Activated CD8-positive, alpha-beta T cell treated with anti-CD3 and anti-CD28 coated beads, Interleukin-2, amount 10 ng/mL, durations not matched to agents 7 days and 5 days (primary cell): ENCODE measurements at regions not wholly inside any gene's neighbourhood (a gene's known extent, or its start where the extent isn't known, plus 50 kb on each side); places are given as distances from the start of the nearest gene placed in this dataset.

ENCODE experiments used
- ATAC-seq: fragments of 150-1000 bp; cut with Tn5 transposase; one replicate; pipeline ENCODE4 v1.10.0; 2021; ENCODE audit warnings: moderate library complexity
- CTCF ChIA-PET: fragments of 350-600 bp; sonication (Branson Sonifier 250); formaldehyde crosslinking; loops from one replicate; lab custom pipeline; 2021; ENCODE audit warnings: antibody characterized with exemption; lab: Charles Lee
- POLR2A ChIA-PET: fragments of 350-600 bp; sonication (Branson Sonifier 250); formaldehyde crosslinking; loops from one replicate; lab custom pipeline; 2021; ENCODE audit warnings: antibody characterized with exemption; lab: Charles Lee
- DNase-seq: peaks from one replicate; pipeline ENCODE4 v3.0.0-alpha.2; 2020
- H3K27ac Mint-ChIP-seq: one replicate; pipeline ENCODE4 v1.8.0; 2021; ENCODE audit warnings: mild to moderate bottlenecking, mixed read lengths
- H3K27me3 Mint-ChIP-seq: one replicate; pipeline ENCODE4 v1.8.0; 2021; ENCODE audit warnings: low read depth, mixed read lengths
- H3K36me3 Mint-ChIP-seq: one replicate; pipeline ENCODE4 v1.8.0; 2021; ENCODE audit warnings: low read depth, mixed read lengths
- H3K4me1 Mint-ChIP-seq: one replicate; pipeline ENCODE4 v1.8.0; 2021; ENCODE audit warnings: low read depth, mixed read lengths
- H3K4me3 Mint-ChIP-seq: one replicate; pipeline ENCODE4 v1.8.0; 2021; ENCODE audit warnings: mild to moderate bottlenecking, mixed read lengths
- H3K9me3 Mint-ChIP-seq: one replicate; pipeline ENCODE4 v1.8.0; 2022; ENCODE audit warnings: mixed read lengths; ENCODE audit not compliant: insufficient read depth

DNA sequence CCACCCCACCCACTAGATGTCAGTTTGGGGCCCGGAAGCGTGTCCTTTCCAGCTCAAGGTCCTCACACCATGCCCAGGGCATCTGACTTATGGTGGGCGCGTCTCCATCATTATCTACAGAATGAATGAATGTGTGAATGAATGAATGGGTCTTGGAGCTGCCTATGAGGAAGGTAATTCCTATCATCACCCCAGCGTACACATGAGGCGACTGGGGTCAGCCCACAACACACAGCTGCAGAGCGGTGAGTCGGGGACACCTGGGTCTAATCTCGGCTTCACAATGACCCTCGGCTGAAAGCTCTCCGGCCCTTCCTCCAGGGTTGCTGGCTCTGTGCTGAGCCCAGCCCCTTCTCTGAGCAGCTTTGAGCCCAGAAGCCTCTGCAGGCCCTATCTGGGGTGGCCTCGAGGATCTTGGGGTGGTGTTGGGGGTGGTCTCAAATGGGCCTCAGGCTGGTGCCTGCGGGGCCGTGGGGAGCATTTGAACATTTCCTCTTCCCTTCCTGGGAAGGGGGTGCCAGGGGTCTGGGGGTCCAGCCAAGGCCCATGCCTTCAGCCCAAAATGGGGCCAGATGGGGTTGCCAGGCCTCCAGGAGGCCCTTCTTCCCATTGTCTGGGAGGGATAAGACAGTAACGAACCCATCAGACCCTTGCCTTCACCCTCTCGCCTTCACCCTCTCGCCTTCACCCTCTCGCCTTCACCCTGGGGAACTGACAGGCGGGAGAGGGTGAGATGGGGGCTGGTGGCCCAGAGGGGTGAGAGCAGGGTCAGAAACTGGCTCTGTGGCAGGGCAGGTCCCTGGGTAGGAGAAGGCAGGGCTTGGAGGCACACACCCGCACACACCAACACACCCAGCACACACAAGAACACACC is 82.4 kb downstream of the MYEOV start:
- DNase-seq (no peak), ATAC-seq (no peak)
- ChIA-PET POLR2A (no interaction called here), CTCF (no interaction called here)
- Mint-ChIP-seq H3K4me3 (no peak overlapping the region), H3K27ac (no peak overlapping the region), H3K4me1 (no peaks in the 10 kb centered on the region), H3K9me3 (no peaks in the 10 kb centered on the region), H3K36me3 (no peaks in the 10 kb centered on the region), H3K27me3 (no peaks in the 10 kb centered on the region)

DNA sequence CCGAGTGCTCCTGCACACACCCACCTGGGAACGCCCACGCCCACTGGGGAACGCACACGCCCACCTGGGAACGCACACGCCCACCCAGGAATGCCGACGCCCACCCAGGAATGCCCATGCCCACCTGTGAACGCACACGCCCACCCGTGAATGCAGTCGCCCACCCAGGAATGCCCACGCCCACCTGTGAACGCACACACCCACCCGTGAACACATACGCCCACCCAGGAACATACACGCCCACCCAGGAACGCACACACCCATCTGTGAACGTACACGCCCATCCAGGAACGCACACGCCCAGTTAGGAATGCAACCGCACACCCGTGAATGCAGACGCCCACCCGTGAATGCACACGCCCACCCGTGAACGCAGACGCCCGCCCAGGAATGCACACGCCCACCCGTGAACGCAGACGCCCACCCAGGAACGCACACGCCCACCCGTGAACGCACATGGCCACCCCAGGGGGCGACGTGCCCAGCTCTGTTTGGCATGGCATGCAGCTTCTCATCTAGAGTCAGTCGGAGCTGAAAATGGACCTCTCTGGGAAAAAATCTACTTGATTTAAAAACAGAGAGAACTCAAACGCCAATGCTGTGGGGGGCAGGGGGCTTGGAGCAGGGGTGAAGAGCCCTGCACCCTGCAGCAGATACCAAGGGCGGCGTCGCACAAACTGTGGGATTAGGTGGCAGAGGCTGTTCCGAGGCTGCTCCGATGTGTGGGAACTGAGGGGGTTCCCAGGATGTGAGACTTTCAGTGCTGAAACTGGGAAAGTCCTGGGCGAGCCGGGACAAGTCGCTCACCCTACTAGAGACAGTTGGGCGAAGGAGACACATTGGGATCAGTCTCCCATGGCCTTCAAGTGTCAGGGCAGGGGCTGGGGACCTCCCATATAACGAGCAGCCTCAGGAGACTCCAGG is 83.3 kb downstream of the MYEOV start:
- Mint-ChIP-seq H3K27me3 (no peaks in the 10 kb centered on the region), H3K9me3 (no peaks in the 10 kb centered on the region), H3K36me3 (no peaks in the 10 kb centered on the region), H3K4me3 (no peak overlapping the region), H3K27ac (no peak overlapping the region), H3K4me1 (no peaks in the 10 kb centered on the region)
- DNase-seq, result no peak
- CTCF ChIA-PET, result no interaction called here
- POLR2A ChIA-PET, result no interaction called here
- ATAC-seq, result no peak

DNA sequence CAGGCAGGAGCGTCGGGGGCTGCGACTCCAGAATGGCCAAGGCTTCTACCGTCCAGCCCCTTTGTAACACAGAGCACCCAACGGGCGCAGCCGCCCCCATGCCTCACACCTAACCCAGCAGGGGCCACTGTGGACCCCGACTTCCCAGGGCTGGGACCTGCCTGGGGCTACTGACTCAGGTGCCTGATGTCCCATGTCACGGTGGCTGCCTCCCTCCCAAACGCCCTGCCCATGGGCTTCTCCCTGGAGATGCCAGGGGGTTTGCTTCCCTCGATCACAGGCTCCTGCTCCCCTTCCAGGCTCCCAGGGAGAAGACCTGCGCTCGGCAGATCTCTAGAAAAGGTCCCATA is 84.0 kb downstream of the MYEOV start:
- DNase-seq, result no peak
- Mint-ChIP-seq H3K4me1 (no peaks in the 10 kb centered on the region), H3K36me3 (no peaks in the 10 kb centered on the region), H3K27me3 (no peaks in the 10 kb centered on the region), H3K27ac (no peak overlapping the region), H3K9me3 (no peaks in the 10 kb centered on the region), H3K4me3 (no peak overlapping the region)
- ChIA-PET CTCF (no interaction called here), POLR2A (no interaction called here)
- ATAC-seq, result no peak

DNA sequence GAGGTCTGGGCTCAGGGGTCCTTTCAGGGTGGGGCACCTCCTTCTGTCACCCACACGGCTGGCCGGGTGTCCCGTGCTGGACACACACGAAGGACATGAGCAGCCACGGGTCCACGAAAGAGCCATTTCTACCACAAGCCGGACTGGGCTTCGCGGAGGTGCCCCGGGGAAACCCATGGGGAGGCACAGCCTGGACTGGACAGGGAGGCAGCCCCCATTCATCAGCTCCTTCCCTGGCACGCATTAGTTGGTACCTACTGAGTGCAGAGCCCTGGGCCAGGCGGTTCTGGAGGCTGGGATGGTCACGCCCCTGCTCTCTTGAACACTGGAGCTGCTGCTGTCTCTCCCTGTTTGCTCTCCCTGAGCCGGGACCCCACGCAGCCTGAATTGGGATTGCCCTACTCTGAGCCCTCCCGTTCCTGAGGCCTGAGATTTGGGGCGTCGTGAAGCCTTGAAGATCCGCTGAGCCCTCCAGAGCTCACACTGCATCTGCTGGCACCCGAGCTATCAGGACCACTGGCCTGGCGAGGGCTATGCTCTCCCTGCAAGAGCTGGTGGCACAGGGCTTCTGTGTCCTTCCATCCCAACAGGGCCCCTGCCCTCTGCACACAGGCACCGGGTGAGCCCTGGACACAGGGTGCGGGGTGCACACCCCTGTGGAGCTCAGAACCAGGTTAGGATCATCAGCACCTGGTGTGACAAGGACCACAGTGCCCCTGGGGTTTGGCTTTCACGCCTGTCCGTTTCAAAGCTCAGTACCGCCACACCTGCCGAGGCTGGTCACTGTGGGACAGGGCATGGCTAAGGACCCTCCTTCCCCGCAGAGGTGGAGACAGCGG is 84.6 kb downstream of the MYEOV start:
- Mint-ChIP-seq H3K4me3 (no peak overlapping the region), H3K4me1 (no peaks in the 10 kb centered on the region), H3K36me3 (no peaks in the 10 kb centered on the region), H3K27me3 (no peaks in the 10 kb centered on the region), H3K27ac (peak overlapping the region; percentile 10), H3K9me3 (no peaks in the 10 kb centered on the region)
- POLR2A ChIA-PET, result no interaction called here
- CTCF ChIA-PET, result no interaction called here
- DNase-seq, result no peak
- ATAC-seq, result no peak

DNA sequence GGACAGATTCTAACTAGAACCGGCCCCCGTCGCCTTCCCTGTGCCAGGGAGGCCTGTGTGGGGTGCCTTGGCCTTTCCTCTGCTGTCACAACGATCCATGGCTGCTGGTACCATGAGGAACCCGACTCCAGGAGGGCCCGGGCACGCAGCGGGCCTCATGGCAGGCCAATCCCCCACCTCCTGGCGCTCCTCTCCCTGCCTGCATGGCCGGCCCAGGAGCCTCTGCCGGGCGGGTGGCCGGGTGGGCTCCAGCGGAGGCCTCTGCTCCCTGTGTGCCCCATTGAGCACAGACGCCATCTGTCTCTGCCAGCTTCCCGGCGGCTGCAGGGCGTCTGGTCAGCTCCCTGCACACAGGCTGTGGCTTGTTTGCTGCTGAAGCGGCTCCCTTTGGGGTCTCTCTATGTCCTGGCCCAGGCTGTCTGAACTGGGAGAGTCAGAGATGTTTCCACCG is 86.5 kb downstream of the MYEOV start:
- Mint-ChIP-seq H3K27me3 (no peaks in the 10 kb centered on the region), H3K4me1 (no peaks in the 10 kb centered on the region), H3K36me3 (no peaks in the 10 kb centered on the region), H3K4me3 (no peak overlapping the region), H3K9me3 (no peaks in the 10 kb centered on the region), H3K27ac (no peak overlapping the region)
- POLR2A ChIA-PET, result no interaction called here
- no peak for DNase-seq
- no peak for ATAC-seq
- CTCF ChIA-PET, result interaction anchor here (1.5 kb wide), 1 partner anchor 88 kb away, joined by 3 read pairs; no protein-coding TSS in a partner anchor

DNA sequence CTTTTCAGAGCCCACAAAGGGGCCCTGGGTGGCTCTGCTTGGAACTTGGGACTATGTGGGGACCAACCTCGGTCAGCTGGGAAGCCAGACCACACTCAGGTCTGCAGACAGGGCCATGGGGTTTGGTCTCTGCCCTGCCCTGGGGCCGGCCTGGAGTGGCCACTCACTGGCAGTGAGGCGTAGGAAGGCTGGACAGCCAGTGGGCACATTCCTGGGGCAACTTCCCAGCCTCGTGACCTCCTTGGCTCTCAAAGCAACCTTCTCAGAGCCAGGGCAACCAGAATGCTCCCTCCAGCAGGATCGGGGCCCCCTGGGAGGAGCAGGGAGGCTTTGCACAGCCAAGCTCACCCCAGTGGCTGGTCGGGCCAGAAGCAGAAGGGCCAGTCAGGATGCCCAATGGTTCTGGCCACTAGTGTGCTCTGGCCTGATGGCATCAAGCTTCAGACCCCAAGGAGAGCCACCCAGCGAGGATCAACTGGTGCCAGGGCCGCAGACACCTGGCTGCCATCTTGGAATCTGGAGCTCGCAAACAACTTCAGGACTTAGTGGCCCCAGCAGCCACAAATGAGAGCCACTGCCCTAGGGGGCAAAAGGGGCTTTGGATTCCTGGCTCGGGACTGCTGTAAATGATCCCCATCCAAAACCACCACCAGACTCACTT is 87.1 kb downstream of the MYEOV start:
- DNase-seq, result no peak
- Mint-ChIP-seq H3K27ac (no peak overlapping the region), H3K4me1 (no peaks in the 10 kb centered on the region), H3K27me3 (no peaks in the 10 kb centered on the region), H3K36me3 (no peaks in the 10 kb centered on the region), H3K9me3 (no peaks in the 10 kb centered on the region), H3K4me3 (no peak overlapping the region)
- CTCF ChIA-PET, result interaction anchor here (1.5 kb wide), 1 partner anchor 88 kb away, joined by 3 read pairs; no protein-coding TSS in a partner anchor
- POLR2A ChIA-PET, result interaction anchor here (0.6 to 1.1 kb wide), 2 partner anchors 70 to 331 kb away, joined by 3 to 4 read pairs; no protein-coding TSS in a partner anchor
- no peak for ATAC-seq

DNA sequence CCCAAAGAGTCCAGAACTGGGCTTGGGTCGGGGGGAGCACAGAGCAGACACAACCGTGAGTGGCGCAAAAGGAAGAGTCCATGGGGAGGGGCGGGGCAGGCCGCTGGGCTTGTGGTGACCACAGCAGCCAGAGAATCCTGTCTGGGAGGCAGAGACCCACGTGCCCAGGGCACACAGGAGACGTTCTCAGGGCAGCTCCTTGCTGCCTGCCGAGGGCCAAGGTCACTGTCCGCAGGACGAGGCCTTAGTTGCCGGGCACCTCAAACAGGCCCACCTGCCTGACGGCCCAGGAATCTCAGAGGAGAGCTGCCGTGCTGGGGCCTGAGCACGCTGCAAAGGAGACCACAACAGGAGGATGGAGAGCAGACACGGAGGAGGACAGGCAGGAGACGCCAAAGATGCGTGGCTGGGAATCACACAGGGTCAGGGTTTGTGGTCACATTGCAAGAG is 87.8 kb downstream of the MYEOV start:
- Mint-ChIP-seq H3K4me3 (no peak overlapping the region), H3K27ac (peak overlapping the region; percentile 34), H3K9me3 (no peaks in the 10 kb centered on the region), H3K36me3 (no peaks in the 10 kb centered on the region), H3K4me1 (no peaks in the 10 kb centered on the region), H3K27me3 (no peaks in the 10 kb centered on the region)
- CTCF ChIA-PET, result interaction anchor here (1.5 kb wide), 1 partner anchor 89 kb away, joined by 3 read pairs; no protein-coding TSS in a partner anchor
- POLR2A ChIA-PET, result interaction anchor here (0.6 to 1.1 kb wide), 2 partner anchors 70 to 332 kb away, joined by 3 to 4 read pairs; no protein-coding TSS in a partner anchor
- ATAC-seq (no peak), DNase-seq (no peak)

DNA sequence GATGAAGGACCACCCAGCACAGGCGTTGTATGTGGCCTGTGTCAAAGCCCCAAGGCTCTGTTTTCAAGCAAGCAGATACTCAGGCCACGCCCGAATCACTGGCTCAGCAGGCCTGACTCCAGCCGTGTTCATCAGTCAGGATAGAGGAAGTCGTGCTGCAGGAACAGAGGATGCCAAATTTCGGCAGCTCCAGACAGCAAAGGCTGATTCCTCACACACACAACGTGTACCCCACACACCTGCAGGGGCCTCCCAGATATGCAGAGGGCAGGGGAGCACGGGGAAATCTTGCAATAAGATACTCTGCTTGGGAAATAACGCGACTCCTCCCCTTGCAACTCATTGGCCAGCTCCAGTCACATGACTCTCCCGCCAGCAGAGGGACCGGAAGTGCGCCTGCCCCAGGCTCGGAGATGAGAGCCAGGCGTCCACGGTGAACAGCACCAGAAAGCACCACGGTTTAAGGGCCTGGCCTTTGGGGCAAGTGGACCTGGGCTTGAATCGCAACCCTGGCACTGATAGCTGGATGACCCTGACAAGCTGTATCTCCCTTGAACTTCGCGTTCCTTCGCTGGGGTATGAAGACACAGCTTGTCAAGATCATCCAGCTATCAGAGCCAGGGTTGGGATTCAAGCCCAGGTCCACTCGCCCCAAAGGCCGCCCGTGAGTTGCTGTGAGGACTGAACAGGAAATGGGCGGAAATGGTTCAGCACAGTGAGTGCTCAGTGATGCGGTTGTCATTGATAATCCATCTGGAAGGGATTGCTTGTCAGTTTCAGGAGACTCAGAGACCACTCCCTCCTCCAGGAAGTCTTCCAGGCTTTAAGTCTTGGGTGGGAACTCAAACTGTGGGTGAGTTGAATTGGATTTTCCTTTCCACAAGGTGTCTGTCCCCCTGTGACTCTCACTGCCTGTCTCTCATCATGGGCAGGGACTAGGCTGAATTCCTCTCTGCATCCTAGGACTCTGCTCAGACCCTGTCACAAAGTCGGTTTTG is 88.5 kb downstream of the MYEOV start:
- peak; percentile 39 for ATAC-seq
- Mint-ChIP-seq H3K9me3 (peaks cover 5% of the 10 kb centered on the region), H3K27ac (peak overlapping the region; percentile 34), H3K27me3 (no peaks in the 10 kb centered on the region), H3K4me3 (no peak overlapping the region), H3K36me3 (no peaks in the 10 kb centered on the region), H3K4me1 (no peaks in the 10 kb centered on the region)
- POLR2A ChIA-PET, result interaction anchor here (1.1 kb wide), 1 partner anchor 71 kb away, joined by 4 read pairs; no protein-coding TSS in a partner anchor
- CTCF ChIA-PET, result interaction anchor here (1.5 kb wide), 1 partner anchor 90 kb away, joined by 3 read pairs; no protein-coding TSS in a partner anchor
- peak; percentile 48 for DNase-seq

DNA sequence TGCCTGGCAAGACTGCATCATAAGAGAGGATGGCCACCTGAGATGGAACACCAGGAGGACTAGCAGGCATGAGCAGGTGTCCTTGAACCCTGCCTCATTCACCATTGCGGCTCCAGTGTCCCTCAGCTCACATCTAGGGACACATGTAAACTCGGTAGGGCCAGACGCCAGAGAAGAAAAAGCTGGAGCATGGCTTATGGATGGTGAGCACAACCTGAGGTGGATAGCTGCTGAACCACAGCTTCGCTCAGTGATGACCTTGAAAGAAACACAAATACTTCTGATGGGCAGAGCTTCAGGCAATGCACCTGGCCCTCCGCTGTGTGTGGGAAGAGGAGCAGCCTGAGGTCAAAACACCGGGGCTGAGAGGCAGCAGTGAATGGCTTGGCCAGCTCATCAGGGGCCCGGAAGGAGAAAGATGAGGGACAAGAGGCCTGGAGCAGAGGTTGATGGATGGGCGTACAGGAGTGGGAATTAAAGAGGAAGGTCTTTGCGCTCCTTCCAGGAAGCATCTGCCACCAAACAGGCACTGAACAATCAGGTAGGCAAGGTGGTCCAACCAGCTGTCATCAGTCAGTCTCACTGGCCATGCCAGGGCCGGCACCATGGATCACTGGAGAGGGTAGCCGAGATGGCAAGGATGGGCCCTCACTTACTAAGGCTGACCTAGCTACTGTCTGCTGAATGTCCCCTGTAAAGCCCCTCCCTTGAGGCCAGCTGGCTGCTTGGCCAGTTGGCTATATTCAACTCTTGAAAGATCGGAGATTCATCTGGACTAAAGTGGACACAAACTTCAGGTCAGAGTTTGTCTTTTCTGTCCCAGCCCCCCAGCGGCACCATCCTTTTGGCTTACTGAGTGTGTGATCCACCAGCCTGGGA is 89.7 kb downstream of the MYEOV start:
- POLR2A ChIA-PET, result interaction anchor here (1.3 kb wide), 1 partner anchor 9 kb away, joined by 3 read pairs; no protein-coding TSS in a partner anchor
- H3K27ac Mint-ChIP-seq, result no peak overlapping the region
- H3K9me3 Mint-ChIP-seq, result peaks cover 16% of the 10 kb centered on the region
- H3K4me3 Mint-ChIP-seq, result no peak overlapping the region
- CTCF ChIA-PET, result no interaction called here
- no peak for DNase-seq
- no peaks in the 10 kb centered on the region for H3K36me3 Mint-ChIP-seq
- ATAC-seq, result no peak
- H3K27me3 Mint-ChIP-seq, result no peaks in the 10 kb centered on the region
- H3K4me1 Mint-ChIP-seq, result no peaks in the 10 kb centered on the region
